ENCODE measurements at regions not wholly inside any gene's neighbourhood (a gene's known extent, or its start where the extent isn't known, plus 50 kb on each side); places are given as distances from the start of the nearest gene placed in this dataset.
"Not testable (repeated sequence)": the region's sequence is repeated elsewhere in the genome, so short reads cannot be mapped to it uniquely, and the experiment has no call there.

- no peak for DNase-seq (ENCODE audit: low read depth in 1 of 2, low spot score in 2 of 2)
- no peaks in the 10 kb centered on the region for H3K36me3 ChIP-seq
- H3K4me1 ChIP-seq (replicated peaks): peaks cover 9% of the 10 kb centered on the region; the same call in 1 of the 2 replicates
- H3K27me3 ChIP-seq (replicated peaks): no peaks in the 10 kb centered on the region
- no peak overlapping the region for H3K4me3 ChIP-seq
- H3K9me3 ChIP-seq (replicated peaks): peaks cover 3% of the 10 kb centered on the region; the same call in 1 of the 2 replicates
- no peak overlapping the region for H3K27ac ChIP-seq
These were observed 222.8 kb upstream of the MSX2 start for GRCh38 chr5:174501461-174502069.

GRCh38 chr5:174503086-174503460, 221.3 kb upstream of the MSX2 start:
- peaks cover under 1% of the 10 kb centered on the region; the same call in 1 of the 2 replicates for H3K9me3 ChIP-seq (replicated peaks)
- H3K36me3 ChIP-seq: no peaks in the 10 kb centered on the region
- H3K4me1 ChIP-seq (replicated peaks): peaks cover 9% of the 10 kb centered on the region; the same call in 1 of the 2 replicates
- DNase-seq (ENCODE audit: low read depth in 1 of 2, low spot score in 2 of 2): no peak
- H3K27ac ChIP-seq: no peak overlapping the region
- no peaks in the 10 kb centered on the region for H3K27me3 ChIP-seq (replicated peaks)
- no peak overlapping the region for H3K4me3 ChIP-seq

GRCh38 chr5:174503461-174504265, 220.7 kb upstream of the MSX2 start:
- H3K4me3 ChIP-seq: no peak overlapping the region
- peak in 1 of 2 experiments; percentile 61 for DNase-seq (ENCODE audit: low read depth in 1 of 2, low spot score in 2 of 2)
- H3K27me3 ChIP-seq (replicated peaks): no peaks in the 10 kb centered on the region
- 0 out of 2 replicates have a peak, but pooled peaks cover under 1% of the 10 kb centered on the region for H3K9me3 ChIP-seq (replicated peaks)
- H3K4me1 ChIP-seq (replicated peaks): peaks cover 9% of the 10 kb centered on the region; the same call in 1 of the 2 replicates
- H3K36me3 ChIP-seq: no peaks in the 10 kb centered on the region
- H3K27ac ChIP-seq: no peak overlapping the region

- H3K36me3 ChIP-seq: no peaks in the 10 kb centered on the region
- no peak for DNase-seq (ENCODE audit: low read depth in 1 of 2, low spot score in 2 of 2)
- peaks cover 9% of the 10 kb centered on the region; the same call in 1 of the 2 replicates for H3K4me1 ChIP-seq (replicated peaks)
- no peaks in the 10 kb centered on the region for H3K27me3 ChIP-seq (replicated peaks)
- H3K4me3 ChIP-seq: no peak overlapping the region
- H3K9me3 ChIP-seq (replicated peaks): 0 out of 2 replicates have a peak, but pooled peaks cover 4% of the 10 kb centered on the region
- no peak overlapping the region for H3K27ac ChIP-seq
These were observed 220.1 kb upstream of the MSX2 start for GRCh38 chr5:174504266-174504726.

- Histone ChIP-seq H3K9me3 (replicated peaks) (0 out of 2 replicates have a peak, but pooled peaks cover 4% of the 10 kb centered on the region), H3K36me3 (no peaks in the 10 kb centered on the region), H3K4me1 (replicated peaks) (peaks cover 9% of the 10 kb centered on the region; the same call in 1 of the 2 replicates), H3K27me3 (replicated peaks) (no peaks in the 10 kb centered on the region), H3K4me3 (no peak overlapping the region), H3K27ac (no peak overlapping the region)
- no peak for DNase-seq (ENCODE audit: low read depth in 1 of 2, low spot score in 2 of 2)
These were observed 218.8 kb upstream of the MSX2 start for GRCh38 chr5:174505621-174506020.

GRCh38 chr5:174510782-174511453, 213.5 kb upstream of the MSX2 start:
- H3K4me1 ChIP-seq (replicated peaks); DNase-seq (ENCODE audit: low read depth in 1 of 2, low spot score in 2 of 2): not testable (repeated sequence)

GRCh38 chr5:174511714-174512253, 212.6 kb upstream of the MSX2 start:
- H3K9me3 ChIP-seq (replicated peaks): 0 out of 2 replicates have a peak, but pooled peaks cover 4% of the 10 kb centered on the region
- H3K4me1 ChIP-seq (replicated peaks): no peaks in the 10 kb centered on the region
- no peak overlapping the region for H3K27ac ChIP-seq
- no peaks in the 10 kb centered on the region for H3K27me3 ChIP-seq (replicated peaks)
- DNase-seq (ENCODE audit: low read depth in 1 of 2, low spot score in 2 of 2): no peak
- H3K36me3 ChIP-seq: no peaks in the 10 kb centered on the region
- H3K4me3 ChIP-seq: no peak overlapping the region

More at GRCh38 chr5:174510782-174511453, 213.5 kb upstream of the MSX2 start:
- not testable (repeated sequence) for H3K27me3 ChIP-seq (replicated peaks); H3K9me3 ChIP-seq (replicated peaks); H3K4me3 ChIP-seq; H3K36me3 ChIP-seq; H3K27ac ChIP-seq

- Histone ChIP-seq H3K27me3 (replicated peaks) (no peaks in the 10 kb centered on the region), H3K36me3 (no peaks in the 10 kb centered on the region), H3K4me1 (replicated peaks) (no peaks in the 10 kb centered on the region), H3K4me3 (no peak overlapping the region), H3K9me3 (replicated peaks) (no peaks in the 10 kb centered on the region), H3K27ac (no peak overlapping the region)
- DNase-seq (ENCODE audit: low read depth in 1 of 2, low spot score in 2 of 2): no peak
These were observed 210.1 kb upstream of the MSX2 start for GRCh38 chr5:174514325-174514724.

- Histone ChIP-seq H3K27ac (no peak overlapping the region), H3K4me3 (no peak overlapping the region), H3K4me1 (replicated peaks) (no peaks in the 10 kb centered on the region), H3K36me3 (no peaks in the 10 kb centered on the region), H3K27me3 (replicated peaks) (no peaks in the 10 kb centered on the region), H3K9me3 (replicated peaks) (no peaks in the 10 kb centered on the region)
- no peak for DNase-seq (ENCODE audit: low read depth in 1 of 2, low spot score in 2 of 2)
These were observed 209.4 kb upstream of the MSX2 start for GRCh38 chr5:174514983-174515394.

GRCh38 chr5:174516741-174517140, 207.6 kb upstream of the MSX2 start:
- no peak for DNase-seq (ENCODE audit: low read depth in 1 of 2, low spot score in 2 of 2)
- no peak overlapping the region for H3K4me3 ChIP-seq
- H3K27ac ChIP-seq: no peak overlapping the region
- no peaks in the 10 kb centered on the region for H3K9me3 ChIP-seq (replicated peaks)
- no peaks in the 10 kb centered on the region for H3K4me1 ChIP-seq (replicated peaks)
- H3K27me3 ChIP-seq (replicated peaks): no peaks in the 10 kb centered on the region
- H3K36me3 ChIP-seq: no peaks in the 10 kb centered on the region

- H3K4me1 ChIP-seq (replicated peaks): no peaks in the 10 kb centered on the region
- H3K27me3 ChIP-seq (replicated peaks): no peaks in the 10 kb centered on the region
- DNase-seq (ENCODE audit: low read depth in 1 of 2, low spot score in 2 of 2): no peak
- no peak overlapping the region for H3K27ac ChIP-seq
- no peak overlapping the region for H3K4me3 ChIP-seq
- H3K9me3 ChIP-seq (replicated peaks): no peaks in the 10 kb centered on the region
- H3K36me3 ChIP-seq: no peaks in the 10 kb centered on the region
These were observed 205.9 kb upstream of the MSX2 start for GRCh38 chr5:174518512-174518911.

GRCh38 chr5:174520420-174521396, 203.7 kb upstream of the MSX2 start:
- H3K36me3 ChIP-seq: no peaks in the 10 kb centered on the region
- H3K27me3 ChIP-seq (replicated peaks): no peaks in the 10 kb centered on the region
- DNase-seq (ENCODE audit: low read depth in 1 of 2, low spot score in 2 of 2): no peak
- no peaks in the 10 kb centered on the region for H3K9me3 ChIP-seq (replicated peaks)
- no peak overlapping the region for H3K4me3 ChIP-seq
- no peaks in the 10 kb centered on the region for H3K4me1 ChIP-seq (replicated peaks)
- H3K27ac ChIP-seq: no peak overlapping the region

GRCh38 chr5:174521449-174521848, 202.9 kb upstream of the MSX2 start:
- no peak overlapping the region for H3K4me3 ChIP-seq
- no peak overlapping the region for H3K27ac ChIP-seq
- no peaks in the 10 kb centered on the region for H3K36me3 ChIP-seq
- H3K27me3 ChIP-seq (replicated peaks): no peaks in the 10 kb centered on the region
- H3K4me1 ChIP-seq (replicated peaks): no peaks in the 10 kb centered on the region
- DNase-seq (ENCODE audit: low read depth in 1 of 2, low spot score in 2 of 2): no peak
- H3K9me3 ChIP-seq (replicated peaks): no peaks in the 10 kb centered on the region

Data from SJSA1 (cell line).